ENCODE measurements at regions not wholly inside any gene's neighbourhood (a gene's known extent, or its start where the extent isn't known, plus 50 kb on each side); places are given as distances from the start of the nearest gene placed in this dataset.
"Not testable (repeated sequence)": the region's sequence is repeated elsewhere in the genome, so short reads cannot be mapped to it uniquely, and the experiment has no call there.

GRCh38 chr3:35985-36384 is 160.6 kb upstream of the CHL1 start:
- not testable (repeated sequence) for TF ChIP-seq CTCF (IDR thresholded peaks at IDR 0.05; ENCODE audit: low read depth, low read length, poor library complexity, severe bottlenecking); EZH2phosphoT487 (IDR thresholded peaks at IDR 0.05; ENCODE audit: borderline replicate concordance, low read length)
